ENCODE measurements at regions not wholly inside any gene's neighbourhood (a gene's known extent, or its start where the extent isn't known, plus 50 kb on each side); places are given as distances from the start of the nearest gene placed in this dataset.

DNA sequence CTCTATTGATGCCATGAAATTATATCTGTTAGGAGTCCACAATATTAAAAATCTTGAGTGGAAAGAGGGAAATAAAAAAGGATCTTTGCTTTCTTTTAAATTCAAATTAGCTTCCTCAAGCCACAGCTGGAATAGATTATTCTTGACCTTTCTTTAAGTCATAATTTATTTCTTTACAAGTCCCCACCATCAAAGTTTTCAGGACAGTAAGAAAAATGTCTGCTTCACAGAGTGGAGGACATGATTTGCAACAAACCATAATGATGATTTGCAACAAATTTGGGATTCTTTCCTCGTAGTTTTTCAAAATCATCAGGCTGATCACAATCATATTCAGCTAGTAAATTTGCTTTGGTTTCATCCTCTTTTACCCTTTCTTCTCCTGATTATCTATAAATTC is 301.8 kb upstream of the NRIP1 start:
- Histone ChIP-seq H3K9me3 (replicated peaks in 1 of 11) (peaks cover 48 to 83% (median 75%) of the 10 kb centered on the region in 11 experiments), H3K27ac (no peak overlapping the region), H3K4me1 (peaks cover 7 to 37% (median 16%) of the 10 kb centered on the region in 10 experiments; a peak in 17 of 20 replicates), H4K20me1 (no peaks in the 10 kb centered on the region), H3K4me2 (no peak overlapping the region), H3K36me3 (peaks cover 0 to 27% (median 7%) of the 10 kb centered on the region in 11 experiments; a peak in 12 of 22 replicates), H3K27me3 (no peaks in the 10 kb centered on the region), H3K4me3 (peak overlapping the region in 1 of 10 experiments; percentile 17; a peak in 2 of 20 replicates), H3K9ac (no peak overlapping the region)
- TF ChIP-seq Cebpa-rat (IDR thresholded peaks at IDR 0.05) = no peak

DNA sequence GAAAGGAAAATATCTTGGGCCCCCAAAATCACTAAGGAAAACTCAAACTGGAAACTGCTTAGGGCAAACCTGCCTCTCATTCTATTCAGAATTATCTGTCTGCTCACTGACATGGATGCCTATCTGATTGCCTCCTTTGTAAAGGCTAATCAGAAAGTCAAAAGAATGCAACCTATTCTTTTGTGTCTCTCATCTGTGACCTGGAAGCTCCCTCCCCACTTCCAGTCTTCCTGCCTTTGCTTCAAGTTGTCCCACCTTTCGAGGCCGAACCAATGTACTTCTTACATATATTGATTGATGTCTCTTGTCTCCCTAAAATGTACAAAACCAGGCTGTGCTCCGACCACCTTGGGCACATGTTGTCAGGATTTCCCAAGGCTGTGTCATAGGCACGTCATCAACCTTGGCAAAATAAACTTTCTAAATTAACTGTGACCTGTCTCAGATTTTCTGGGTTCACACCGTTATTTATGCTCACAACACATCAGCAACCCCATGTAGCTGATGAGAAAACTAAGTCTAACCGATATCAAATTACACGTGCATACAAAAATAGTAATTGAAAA is 302.3 kb upstream of the NRIP1 start:
- Histone ChIP-seq H3K9ac (no peak overlapping the region), H3K4me3 (no peak overlapping the region; a peak in 2 of 20 replicates), H4K20me1 (no peaks in the 10 kb centered on the region), H3K36me3 (peaks cover 0 to 27% (median 6%) of the 10 kb centered on the region in 11 experiments; a peak in 12 of 22 replicates), H3K4me1 (peaks cover 7 to 43% (median 22%) of the 10 kb centered on the region in 10 experiments; a peak in 17 of 20 replicates), H3K4me2 (no peak overlapping the region), H3K27me3 (no peaks in the 10 kb centered on the region), H3K27ac (no peak overlapping the region), H3K9me3 (replicated peaks in 1 of 11) (peaks cover 42 to 83% (median 72%) of the 10 kb centered on the region in 11 experiments)
- TF ChIP-seq Cebpa-rat (IDR thresholded peaks at IDR 0.05) = no peak

DNA sequence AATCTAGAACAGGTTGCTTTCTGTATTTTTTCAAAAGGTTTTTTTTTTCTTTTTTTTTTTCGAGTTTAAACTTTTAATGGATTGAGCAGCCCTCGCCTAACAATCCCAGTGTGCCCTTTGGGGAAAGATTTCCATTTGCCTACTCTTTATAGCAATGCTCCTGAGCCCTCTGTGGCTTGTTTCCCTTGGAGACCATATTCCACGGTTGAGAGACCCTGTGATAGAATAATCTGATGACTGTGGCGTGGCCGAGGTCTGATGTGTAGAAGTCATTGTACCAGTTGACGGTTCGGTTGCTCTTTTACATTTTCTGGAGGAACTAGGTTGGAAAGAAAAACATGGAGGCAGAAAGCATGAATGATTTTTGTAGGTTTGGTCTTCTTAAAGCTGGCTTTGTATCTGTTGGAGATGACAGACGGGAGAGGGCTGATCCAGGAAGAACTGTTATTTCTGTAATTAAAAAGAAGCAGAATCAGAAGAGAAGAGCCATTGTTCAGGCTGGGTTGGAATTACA is 305.7 kb upstream of the NRIP1 start:
- Histone ChIP-seq H3K4me2 (peak overlapping the region; percentile 48 to 72 (median 67); a peak in 21 of 22 replicates), H3K27me3 (no peaks in the 10 kb centered on the region), H3K27ac (peak overlapping the region in 8 of 11 experiments; percentile 3 to 59 (median 50); a peak in 11 of 22 replicates), H3K36me3 (peaks cover 0 to 23% (median 9%) of the 10 kb centered on the region in 11 experiments; a peak in 12 of 22 replicates), H3K9ac (peak overlapping the region in 3 of 11 experiments; percentile 22 to 29 (median 22); a peak in 3 of 22 replicates), H4K20me1 (no peaks in the 10 kb centered on the region), H3K4me1 (peaks cover 7 to 61% (median 28%) of the 10 kb centered on the region in 10 experiments; a peak in 17 of 20 replicates), H3K9me3 (replicated peaks in 1 of 11) (peaks cover 32 to 82% (median 58%) of the 10 kb centered on the region in 11 experiments), H3K4me3 (no peak overlapping the region; a peak in 1 of 20 replicates)
- TF ChIP-seq Cebpa-rat (IDR thresholded peaks at IDR 0.05) = no peak

DNA sequence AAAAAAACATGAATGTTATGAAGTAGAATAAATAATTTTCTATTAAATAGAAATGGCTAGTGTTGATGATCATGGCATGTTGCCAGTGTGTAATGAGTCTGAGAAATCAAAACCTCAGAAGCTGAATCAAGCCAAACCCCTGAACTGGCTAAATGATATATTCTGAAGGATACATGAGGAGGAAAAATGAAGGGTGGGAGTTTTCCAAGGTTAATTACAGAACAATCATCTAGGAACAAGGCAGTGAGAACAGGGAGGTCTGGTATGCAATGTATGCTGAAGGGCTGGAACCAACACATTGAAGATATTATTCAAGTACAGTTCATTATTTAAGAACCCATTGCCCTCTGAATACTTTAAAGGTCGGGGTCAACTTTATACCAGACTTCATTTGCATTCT is 309.1 kb upstream of the NRIP1 start:
- Histone ChIP-seq H3K4me1 (peaks cover 7 to 50% (median 28%) of the 10 kb centered on the region in 10 experiments; a peak in 17 of 20 replicates), H3K27me3 (no peaks in the 10 kb centered on the region), H3K9ac (no peak overlapping the region), H3K36me3 (peaks cover 0 to 17% (median 0%) of the 10 kb centered on the region in 11 experiments; a peak in 7 of 22 replicates), H3K4me2 (no peak overlapping the region), H3K4me3 (no peak overlapping the region), H4K20me1 (no peaks in the 10 kb centered on the region), H3K27ac (no peak overlapping the region), H3K9me3 (replicated peaks in 1 of 11) (peaks cover 27 to 82% (median 59%) of the 10 kb centered on the region in 11 experiments)
- TF ChIP-seq Cebpa-rat (IDR thresholded peaks at IDR 0.05) = no peak

DNA sequence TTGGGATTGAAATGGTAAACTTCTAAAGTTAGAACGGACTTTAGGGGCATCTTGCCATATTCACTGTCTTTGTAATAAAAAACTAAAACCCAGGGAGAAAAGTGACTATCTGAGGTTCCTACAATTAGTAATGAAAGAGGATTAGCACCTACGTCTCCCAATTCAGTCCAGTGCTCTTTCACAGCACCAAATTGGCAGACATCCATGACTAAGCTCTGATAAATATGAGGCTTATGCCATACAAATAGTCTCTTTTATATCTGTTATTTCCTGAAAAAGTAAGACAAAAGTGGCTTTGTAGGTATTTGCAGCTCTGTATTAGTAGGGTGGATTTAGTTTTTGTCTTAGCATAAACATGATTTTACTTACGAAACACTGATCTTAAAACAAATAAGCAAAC is 315.0 kb upstream of the NRIP1 start:
- Histone ChIP-seq H3K9ac (no peak overlapping the region), H3K36me3 (peaks cover 0 to 17% (median 4%) of the 10 kb centered on the region in 11 experiments; a peak in 6 of 22 replicates), H3K27me3 (no peaks in the 10 kb centered on the region), H3K4me1 (no peaks in the 10 kb centered on the region), H4K20me1 (no peaks in the 10 kb centered on the region), H3K4me3 (no peak overlapping the region; a peak in 1 of 20 replicates), H3K4me2 (no peak overlapping the region), H3K27ac (no peak overlapping the region), H3K9me3 (replicated peaks in 1 of 11) (peaks cover 38 to 99% (median 90%) of the 10 kb centered on the region in 11 experiments)
- no peak for TF ChIP-seq Cebpa-rat (IDR thresholded peaks at IDR 0.05)

DNA sequence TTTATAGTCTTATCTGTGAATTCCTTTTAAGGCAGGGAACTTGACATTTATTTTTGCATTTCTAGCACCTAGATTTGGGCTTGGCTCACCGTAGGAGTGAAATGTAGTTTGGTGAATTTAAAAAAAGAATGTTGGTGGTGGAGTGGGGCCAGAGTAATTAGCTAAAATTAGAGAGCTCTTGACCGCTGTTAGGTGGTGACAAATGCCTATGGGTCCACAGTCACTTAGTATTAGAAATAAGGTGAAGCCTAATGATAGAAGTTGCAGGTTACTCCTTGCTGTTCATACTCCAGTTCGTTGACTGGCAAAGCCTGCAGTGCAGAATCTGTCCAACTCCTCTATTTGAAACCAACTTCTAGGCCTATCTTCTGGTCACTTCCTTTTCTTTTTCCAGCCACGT is 318.8 kb upstream of the NRIP1 start:
- Histone ChIP-seq H3K4me1 (no peaks in the 10 kb centered on the region), H3K4me2 (no peak overlapping the region), H3K9me3 (replicated peaks in 1 of 11) (peaks cover 33 to 87% (median 81%) of the 10 kb centered on the region in 11 experiments), H3K9ac (no peak overlapping the region), H3K27ac (no peak overlapping the region), H4K20me1 (no peaks in the 10 kb centered on the region), H3K36me3 (peaks cover 0 to 6% (median 0%) of the 10 kb centered on the region in 11 experiments; a peak in 1 of 22 replicates), H3K27me3 (no peaks in the 10 kb centered on the region), H3K4me3 (no peak overlapping the region)
- TF ChIP-seq Cebpa-rat (IDR thresholded peaks at IDR 0.05) = no peak

DNA sequence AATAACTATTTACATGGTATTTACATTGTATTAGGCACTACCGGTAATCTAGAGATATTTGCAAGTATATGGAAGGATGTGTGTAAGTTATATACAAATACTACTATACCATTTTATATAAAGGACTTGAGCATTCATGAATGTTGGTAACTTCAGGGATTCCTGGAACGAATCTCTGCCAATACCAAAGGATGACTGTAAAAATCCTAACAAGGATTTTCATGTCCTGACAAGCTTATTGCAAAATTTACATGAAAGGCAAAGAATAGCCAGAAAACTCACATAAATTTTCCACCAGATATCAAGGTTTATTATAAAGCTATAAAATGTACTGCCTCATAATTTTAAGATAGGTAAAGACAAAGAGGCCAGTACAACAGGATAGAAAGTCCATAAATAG is 325.2 kb upstream of the NRIP1 start:
- 0 out of 22 replicates have a peak, but pooled peaks cover 0 to 4% (median 0%) of the 10 kb centered on the region in 11 experiments for H3K36me3 ChIP-seq
- no peaks in the 10 kb centered on the region for H3K4me1 ChIP-seq
- H3K9me3 ChIP-seq (replicated peaks in 1 of 11) = peaks cover 16 to 57% (median 37%) of the 10 kb centered on the region in 11 experiments; a peak in 21 of 22 replicates
- no peak overlapping the region for H3K4me2 ChIP-seq
- H3K27me3 ChIP-seq = no peaks in the 10 kb centered on the region
- no peak overlapping the region for H3K27ac ChIP-seq
- no peak overlapping the region for H3K9ac ChIP-seq
- no peak overlapping the region for H3K4me3 ChIP-seq
- no peaks in the 10 kb centered on the region for H4K20me1 ChIP-seq
- TF ChIP-seq Cebpa-rat (IDR thresholded peaks at IDR 0.05) = no peak

DNA sequence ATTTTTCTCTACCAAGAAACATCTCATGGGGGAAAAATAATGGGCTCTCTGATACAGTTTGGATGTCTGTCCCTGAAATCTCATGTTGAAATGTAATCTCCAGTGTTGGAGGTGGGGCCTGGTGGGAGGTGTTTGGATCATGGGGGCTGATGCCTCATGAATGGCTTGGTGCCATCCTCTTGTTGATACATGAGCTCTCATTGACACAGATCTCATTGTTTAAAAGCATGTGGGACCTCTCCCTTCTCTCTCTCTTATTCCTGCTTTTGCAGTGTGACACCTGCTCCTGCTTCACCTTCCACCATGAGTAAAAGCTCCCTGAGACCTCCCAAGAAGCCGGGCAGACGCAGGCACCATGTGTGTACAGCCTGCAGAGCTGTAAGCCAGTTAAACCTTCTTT is 332.5 kb upstream of the NRIP1 start:
- Histone ChIP-seq H3K4me3 (no peak overlapping the region), H3K27me3 (no peaks in the 10 kb centered on the region), H3K9me3 (replicated peaks in 1 of 11) (peaks cover 0 to 48% (median 37%) of the 10 kb centered on the region in 11 experiments; a peak in 16 of 22 replicates), H3K36me3 (no peaks in the 10 kb centered on the region), H4K20me1 (no peaks in the 10 kb centered on the region), H3K4me2 (no peak overlapping the region), H3K9ac (no peak overlapping the region), H3K4me1 (0 out of 20 replicates have a peak, but pooled peaks cover 0 to 3% (median 0%) of the 10 kb centered on the region in 10 experiments), H3K27ac (no peak overlapping the region)
- TF ChIP-seq Cebpa-rat (IDR thresholded peaks at IDR 0.05) = no peak

DNA sequence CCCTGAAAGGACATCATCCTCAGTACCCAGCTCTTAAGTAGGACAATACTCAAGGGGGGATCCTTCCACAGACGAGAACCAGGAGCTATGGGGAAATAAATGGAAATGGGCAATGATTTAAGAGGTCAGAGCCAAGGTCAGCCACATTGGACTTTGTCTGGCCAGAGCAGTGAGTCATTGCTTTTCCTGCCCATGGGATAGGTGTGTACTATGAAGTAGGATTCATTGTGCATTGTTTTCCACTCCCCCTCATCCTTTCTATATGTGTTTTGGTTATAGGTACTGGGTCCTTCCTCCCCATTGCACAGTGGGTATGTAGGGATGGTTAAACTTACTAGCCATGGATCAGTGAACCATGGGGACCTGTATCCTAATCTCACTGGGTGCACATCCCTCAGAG is 328.9 kb upstream of the USP25 start:
- Histone ChIP-seq H3K9ac (no peak overlapping the region), H3K9me3 (replicated peaks in 1 of 11) (peaks cover 17 to 79% (median 61%) of the 10 kb centered on the region in 11 experiments; a peak in 20 of 22 replicates), H3K36me3 (no peaks in the 10 kb centered on the region; a peak in 1 of 22 replicates), H3K4me2 (no peak overlapping the region), H4K20me1 (no peaks in the 10 kb centered on the region), H3K4me1 (0 out of 20 replicates have a peak, but pooled peaks cover 0 to 3% (median 0%) of the 10 kb centered on the region in 10 experiments), H3K27ac (no peak overlapping the region), H3K27me3 (no peaks in the 10 kb centered on the region), H3K4me3 (no peak overlapping the region)
- TF ChIP-seq Cebpa-rat (IDR thresholded peaks at IDR 0.05) = no peak
